Stimulated activated CD4-positive, alpha-beta T cell treated with anti-CD3 and anti-CD28 coated beads, Interleukin-1b, Interleukin-23, amount 100 ng/mL, for 4 hours (primary cell): ENCODE measurements at regions not wholly inside any gene's neighbourhood (a gene's known extent, or its start where the extent isn't known, plus 50 kb on each side); places are given as distances from the start of the nearest gene placed in this dataset.
"Not testable (repeated sequence)": the region's sequence is repeated elsewhere in the genome, so short reads cannot be mapped to it uniquely, and the experiment has no call there.

ENCODE experiments used
- DNase-seq, 2 donors: peaks; one replicate each; pipeline ENCODE4 v3.0.0-alpha.2; 2020; ENCODE audit warnings: low read depth in 2 of 2

DNA sequence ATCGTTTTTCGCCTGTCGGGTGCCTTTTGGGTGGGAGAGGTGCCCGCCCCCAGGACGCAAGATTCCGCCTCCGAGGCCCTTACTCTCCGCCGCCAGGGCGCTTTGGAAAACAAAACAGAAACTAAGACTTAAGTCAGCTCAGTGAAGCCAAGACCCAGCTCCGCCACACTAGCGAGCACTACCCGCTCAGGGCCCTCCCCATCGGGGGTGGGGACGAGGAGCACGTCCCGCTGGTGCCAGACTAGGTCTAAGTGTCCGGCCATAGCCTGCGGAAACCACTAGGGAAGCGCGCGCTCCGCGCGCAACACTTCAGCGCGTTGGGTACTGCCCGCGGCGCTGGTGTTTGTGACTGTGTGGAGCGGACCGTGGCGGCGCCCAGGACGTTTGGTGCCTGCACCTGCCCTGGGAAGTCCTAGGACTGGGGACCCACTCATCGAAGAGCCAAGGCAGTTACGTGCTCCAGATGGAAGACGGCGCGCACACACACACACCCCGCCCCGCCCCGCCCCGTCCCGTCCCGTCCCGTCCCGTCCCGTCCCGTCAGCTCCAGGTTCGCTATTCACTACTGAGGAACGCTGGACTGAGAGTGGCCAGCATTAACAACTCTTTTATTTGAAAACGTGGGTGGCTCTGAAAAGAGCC is 57.6 kb upstream of the BOLA1 start:
- not testable (repeated sequence) for DNase-seq

DNA sequence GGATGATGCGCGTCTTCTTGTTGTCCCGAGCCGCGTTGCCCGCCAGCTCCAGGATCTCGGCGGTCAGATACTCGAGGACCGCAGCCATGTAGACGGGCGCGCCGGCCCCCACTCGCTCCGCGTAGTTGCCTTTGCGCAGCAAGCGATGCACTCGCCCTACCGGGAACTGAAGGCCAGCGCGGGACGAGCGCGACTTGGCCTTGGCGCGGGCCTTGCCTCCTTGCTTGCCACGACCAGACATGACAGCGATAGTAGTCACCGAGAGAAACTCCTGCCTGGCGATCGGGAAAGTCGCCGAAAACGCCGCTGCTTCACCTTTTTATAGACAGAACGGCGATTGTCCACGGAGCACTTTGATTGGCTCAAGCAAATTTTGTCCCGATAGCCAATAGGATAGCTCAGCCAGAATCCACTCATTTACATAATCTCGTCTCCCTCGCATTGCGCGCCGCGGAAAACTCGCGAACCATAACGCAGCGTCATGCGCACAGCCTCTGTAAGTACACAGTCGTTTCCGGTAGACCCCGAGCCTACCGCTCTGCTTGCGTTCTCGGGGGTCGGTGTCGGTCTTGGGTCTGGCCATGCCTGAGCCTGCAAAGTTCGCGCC is 56.8 kb upstream of the BOLA1 start:
- not testable (repeated sequence) for DNase-seq

DNA sequence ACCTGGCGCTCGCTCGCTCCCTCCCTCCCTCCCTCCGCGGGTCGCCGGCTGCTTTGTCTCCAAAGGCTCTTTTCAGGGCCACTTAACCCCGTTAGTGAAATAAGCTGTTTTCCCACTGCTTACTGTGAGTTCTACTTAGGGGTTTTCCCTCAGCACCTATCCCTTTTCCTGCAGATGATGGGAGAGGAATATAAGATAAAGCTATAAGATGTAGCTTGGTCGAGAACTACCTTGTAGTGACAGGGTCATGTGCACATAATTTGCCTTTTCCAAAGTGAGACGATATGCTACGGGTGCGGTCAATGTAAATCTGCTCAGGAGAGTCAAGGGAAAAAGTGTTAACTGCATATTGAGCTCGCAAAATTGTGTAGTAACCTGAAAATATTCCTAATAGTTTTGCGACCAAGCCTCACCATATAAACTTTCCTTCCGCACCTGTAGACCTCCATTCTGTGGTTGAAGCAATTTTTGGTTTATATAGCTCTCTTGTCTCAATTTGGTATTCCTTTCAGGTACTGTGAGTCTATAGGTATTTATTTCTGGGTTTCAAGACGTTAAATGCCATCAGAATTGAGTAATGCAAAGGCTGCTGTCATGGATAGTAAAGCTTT is 55.8 kb upstream of the BOLA1 start:
- no peak for DNase-seq

DNA sequence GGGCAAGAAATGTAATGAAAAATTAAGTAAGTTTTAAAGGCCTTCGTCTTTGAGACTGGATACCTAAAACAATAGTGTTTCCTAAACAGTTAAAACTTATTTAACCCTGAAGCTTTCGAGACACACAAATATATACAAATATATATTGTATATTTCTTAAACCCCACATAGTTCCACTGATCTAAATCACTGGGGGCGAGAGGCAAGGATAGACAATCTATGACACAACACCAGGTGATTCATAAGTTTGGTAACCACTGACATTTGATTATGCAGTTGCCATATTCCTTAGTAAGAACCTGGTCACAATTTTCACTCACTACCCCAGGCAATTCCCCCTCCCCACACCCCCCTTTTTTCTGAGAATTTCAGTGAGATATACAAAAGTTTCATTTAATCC is 55.3 kb upstream of the BOLA1 start:
- DNase-seq, result peak in 1 of 2 donors; percentile 14

DNA sequence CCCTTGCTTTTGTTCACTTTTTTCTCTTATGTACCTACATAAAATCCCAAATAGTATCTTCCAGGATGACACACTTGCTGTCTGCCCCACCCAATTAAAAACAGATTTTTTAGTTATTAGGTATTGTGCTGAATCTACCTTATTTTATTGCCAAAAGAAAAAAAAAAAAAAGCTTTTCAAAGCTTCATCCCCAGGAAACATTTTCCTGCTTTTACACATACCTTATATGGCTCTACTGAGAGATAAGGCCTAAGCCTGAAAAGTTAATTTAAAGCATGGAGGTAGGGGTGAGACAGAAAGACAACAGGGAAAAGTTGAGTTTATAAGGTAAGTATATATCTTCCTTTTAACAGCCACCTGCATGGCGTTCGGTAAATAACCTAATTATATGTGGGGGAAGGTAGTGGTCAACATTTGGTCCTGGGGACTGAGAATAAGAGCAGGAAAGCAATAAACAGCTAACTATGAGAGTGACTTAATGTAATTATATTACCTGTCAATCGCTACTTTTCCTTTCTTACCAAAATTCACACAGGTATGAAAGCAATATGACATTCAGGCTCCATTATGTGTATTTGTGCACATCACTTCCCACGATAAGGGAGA is 54.6 kb upstream of the BOLA1 start:
- no peak for DNase-seq

DNA sequence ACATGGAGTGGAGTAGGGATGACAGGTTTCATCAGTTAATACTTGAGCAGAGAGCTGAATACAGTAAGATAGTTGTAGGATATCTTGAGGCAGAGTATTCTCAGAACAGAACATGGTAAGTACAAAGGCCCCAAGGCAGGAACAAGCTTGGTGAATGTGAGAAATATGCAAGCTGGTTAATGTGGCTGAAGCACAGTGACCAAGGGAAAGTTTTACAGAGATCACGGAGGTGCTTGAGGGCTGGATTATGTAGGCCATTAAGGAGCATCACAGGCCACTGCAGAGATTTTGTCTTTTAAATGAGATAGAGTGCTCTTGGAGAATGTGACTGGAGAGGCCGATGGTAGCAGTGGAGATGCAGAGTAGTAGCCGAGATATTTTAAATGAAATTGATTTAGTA is 54.0 kb upstream of the BOLA1 start:
- DNase-seq, result no peak

DNA sequence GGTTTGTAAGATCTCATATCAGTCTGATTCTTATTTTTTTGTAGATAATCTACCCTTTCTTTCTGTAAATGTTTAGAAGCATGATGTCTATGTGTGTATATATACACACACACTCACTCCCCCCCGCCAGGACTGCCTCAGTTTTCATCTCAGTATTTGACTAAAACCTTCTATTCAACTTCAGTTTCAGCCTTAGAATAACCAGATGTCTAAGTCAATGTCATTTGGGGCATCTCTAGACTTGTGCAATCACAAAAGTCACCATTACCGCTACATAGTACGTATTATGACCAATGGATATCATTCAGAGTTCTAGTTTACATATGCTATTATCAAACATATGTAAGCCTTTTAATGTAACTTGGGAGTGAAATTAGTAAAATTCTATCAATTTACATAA is 53.3 kb upstream of the BOLA1 start:
- no peak for DNase-seq

DNA sequence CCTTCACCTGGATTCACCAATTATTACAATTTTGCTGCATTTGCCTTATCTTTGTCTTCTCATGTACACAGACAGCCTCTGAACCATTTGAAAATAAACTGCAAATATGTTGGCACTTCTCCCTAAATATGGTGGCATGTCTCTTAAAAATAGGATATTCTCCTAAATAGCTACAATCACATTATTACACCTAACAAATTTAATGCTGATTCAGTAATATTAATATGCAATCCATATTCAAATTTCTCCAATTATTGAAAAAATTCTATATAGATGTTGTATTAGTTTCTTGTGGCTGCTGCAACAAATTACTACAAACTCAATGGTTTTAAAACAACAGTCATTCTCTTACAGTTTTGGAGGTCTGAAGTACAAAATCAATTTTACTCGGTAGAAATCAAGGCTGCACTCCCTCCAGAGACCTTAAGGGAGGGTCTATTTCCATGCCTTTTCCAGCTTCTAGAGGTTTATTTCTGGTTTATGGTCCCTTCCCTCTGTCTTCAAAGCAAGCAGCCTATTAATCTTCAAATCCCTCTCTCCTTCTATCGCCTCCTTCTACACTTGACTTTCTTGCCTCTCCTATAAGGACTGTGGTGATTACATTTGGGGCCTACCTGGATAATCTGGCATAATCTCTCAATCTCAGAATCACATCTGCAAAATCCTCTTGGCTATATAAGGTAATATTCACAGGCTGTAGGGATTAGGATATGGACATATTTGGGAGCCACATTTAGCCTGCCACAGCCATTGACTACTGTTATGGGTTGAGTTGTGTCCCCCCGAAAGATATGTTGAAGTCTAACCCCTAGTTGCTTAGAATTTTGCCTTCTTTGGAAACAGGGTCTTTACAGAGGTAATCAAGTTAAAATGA is 52.5 kb upstream of the BOLA1 start:
- no peak for DNase-seq

DNA sequence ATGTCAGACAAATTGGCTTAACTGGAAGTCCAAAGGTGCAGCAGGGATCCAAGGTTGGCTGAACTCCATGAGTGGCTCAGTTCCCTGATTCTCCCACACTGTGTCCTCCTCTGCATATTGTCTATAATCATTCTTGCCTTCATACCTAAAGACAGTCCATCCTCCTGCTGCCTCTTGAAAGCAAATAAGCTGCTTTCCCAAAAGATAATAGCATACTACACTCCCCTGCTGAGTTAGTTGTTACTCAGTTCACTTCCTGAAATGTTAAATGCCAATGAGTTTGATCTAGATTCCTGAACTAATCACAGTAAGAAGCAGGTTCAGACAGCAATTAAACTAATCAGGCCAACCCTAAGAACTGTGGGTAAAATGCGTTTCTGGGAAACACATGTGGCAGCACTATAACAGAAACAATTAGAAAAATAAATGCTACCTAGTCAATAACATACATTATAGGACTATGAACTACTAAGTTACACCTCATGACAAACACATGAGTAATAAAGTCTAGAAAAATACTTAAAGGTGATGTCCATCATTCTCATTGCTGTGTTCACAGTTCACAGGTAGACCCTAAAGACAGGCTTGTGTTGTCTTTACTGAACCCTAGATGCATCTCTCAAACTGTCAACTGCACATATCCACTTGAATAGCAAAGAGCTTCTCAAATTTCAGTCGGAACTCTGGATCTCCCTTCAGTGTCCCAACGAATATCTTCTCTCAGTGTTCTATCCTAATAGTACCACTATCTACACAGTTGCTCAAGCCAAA is 50.8 kb upstream of the BOLA1 start:
- no peak for DNase-seq

DNA sequence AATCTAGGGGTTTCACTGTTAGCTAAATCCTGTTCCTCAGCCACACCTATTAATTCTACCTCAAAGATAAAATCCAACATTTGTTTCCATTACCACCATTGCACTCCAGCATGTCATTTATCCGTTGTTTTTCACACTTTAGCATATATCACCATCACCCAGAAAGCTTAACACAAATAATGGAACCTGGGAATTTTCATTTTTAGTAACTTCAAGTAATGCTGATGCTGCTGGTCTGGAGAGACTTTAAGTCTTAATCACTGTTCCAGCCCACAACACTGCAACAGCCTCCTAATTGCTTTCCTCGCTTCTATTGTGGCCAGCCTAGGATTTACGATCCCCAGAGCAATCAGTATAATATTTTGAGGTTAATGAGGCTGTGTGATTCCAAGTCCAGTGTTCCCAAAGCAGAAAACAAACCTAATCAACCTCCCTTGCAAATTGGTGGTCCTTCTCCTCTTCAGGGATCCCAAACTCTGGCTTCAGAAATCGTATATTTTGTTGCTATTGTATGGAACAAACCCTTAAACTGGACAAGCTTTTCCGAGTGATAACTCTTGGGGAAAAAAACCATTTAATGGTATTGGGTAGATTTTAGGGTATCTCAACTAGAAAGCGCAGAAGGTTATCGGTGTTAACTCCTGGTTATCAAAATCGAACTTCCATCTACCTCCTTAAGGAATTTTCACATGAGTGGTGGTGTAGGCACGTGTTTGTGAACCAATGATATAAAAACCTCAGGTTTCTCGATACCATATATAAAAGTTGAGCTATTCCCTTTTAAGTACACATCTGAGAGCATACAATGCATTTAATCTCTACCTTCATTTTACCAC is 50.0 kb upstream of the BOLA1 start:
- no peak for DNase-seq
